Effector memory CD4-positive, alpha-beta T cell (primary cell): ENCODE measurements at regions not wholly inside any gene's neighbourhood (a gene's known extent, or its start where the extent isn't known, plus 50 kb on each side); places are given as distances from the start of the nearest gene placed in this dataset.
"Not testable (repeated sequence)": the region's sequence is repeated elsewhere in the genome, so short reads cannot be mapped to it uniquely, and the experiment has no call there.

ENCODE experiments used
- DNase-seq, 3 donors: peaks; one replicate each; pipeline ENCODE4 v3.0.0-alpha.2; 2020
- H3K27ac ChIP-seq: 2 replicates; pipeline ENCODE4 v1.7.0; 2013; ENCODE audit warnings: mild to moderate bottlenecking, low read length, moderate library complexity; ENCODE audit not compliant: insufficient read depth, poor library complexity, severe bottlenecking
- H3K27me3 ChIP-seq: replicated peaks from 2 replicates; pipeline ENCODE4 v1.7.0; 2013; ENCODE audit warnings: mild to moderate bottlenecking, low read length; ENCODE audit not compliant: insufficient read depth, control insufficient read depth, poor library complexity, severe bottlenecking
- H3K36me3 ChIP-seq: 2 replicates; pipeline ENCODE4 v1.7.0; 2013; ENCODE audit warnings: mild to moderate bottlenecking, low read length, moderate library complexity; ENCODE audit not compliant: control insufficient read depth, insufficient read depth
- H3K4me1 ChIP-seq: 2 replicates; pipeline ENCODE4 v1.7.0; 2013; ENCODE audit warnings: low read length, mild to moderate bottlenecking; ENCODE audit not compliant: control insufficient read depth, insufficient read depth, poor library complexity, severe bottlenecking
- H3K4me3 ChIP-seq: 2 replicates; pipeline ENCODE4 v1.7.0; 2013; ENCODE audit warnings: low read length, low read depth, mild to moderate bottlenecking; ENCODE audit not compliant: insufficient read depth, poor library complexity, severe bottlenecking
- H3K9me3 ChIP-seq: 2 replicates; pipeline ENCODE4 v1.7.0; 2013; ENCODE audit warnings: mild to moderate bottlenecking, low read length, moderate library complexity; ENCODE audit not compliant: control insufficient read depth

GRCh38 chr6:135624402-135625295 lies 127.1 kb upstream of the AHI1 start:
- no peak for DNase-seq
- no peaks in the 10 kb centered on the region for H3K27me3 ChIP-seq
- no peaks in the 10 kb centered on the region for H3K4me1 ChIP-seq
- no peaks in the 10 kb centered on the region for H3K36me3 ChIP-seq
- no peak overlapping the region for H3K27ac ChIP-seq
- no peak overlapping the region for H3K4me3 ChIP-seq
- no peaks in the 10 kb centered on the region for H3K9me3 ChIP-seq

DNA sequence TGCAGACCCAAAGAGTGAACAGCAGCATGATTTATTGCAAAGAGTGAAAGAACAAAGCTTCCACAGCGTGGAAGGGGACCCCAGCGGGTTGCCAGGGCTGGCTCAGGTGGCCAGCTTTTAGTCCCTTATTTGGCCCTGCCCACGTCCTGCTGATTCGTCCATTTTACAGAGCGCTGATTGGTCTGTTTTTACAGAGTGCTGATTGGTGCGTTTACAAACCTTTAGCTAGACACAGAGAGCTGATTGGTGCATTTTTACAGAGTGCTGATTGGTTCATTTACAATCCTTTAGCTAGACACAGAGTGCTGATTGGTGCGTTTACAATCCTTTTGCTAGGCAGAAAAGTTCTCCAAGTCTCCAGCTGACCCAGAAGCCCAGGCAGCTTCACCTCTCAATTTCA lies 128.5 kb upstream of the AHI1 start:
- H3K4me1 ChIP-seq, DNase-seq, H3K9me3 ChIP-seq, H3K27ac ChIP-seq, H3K36me3 ChIP-seq, H3K4me3 ChIP-seq, H3K27me3 ChIP-seq: not testable (repeated sequence)

DNA sequence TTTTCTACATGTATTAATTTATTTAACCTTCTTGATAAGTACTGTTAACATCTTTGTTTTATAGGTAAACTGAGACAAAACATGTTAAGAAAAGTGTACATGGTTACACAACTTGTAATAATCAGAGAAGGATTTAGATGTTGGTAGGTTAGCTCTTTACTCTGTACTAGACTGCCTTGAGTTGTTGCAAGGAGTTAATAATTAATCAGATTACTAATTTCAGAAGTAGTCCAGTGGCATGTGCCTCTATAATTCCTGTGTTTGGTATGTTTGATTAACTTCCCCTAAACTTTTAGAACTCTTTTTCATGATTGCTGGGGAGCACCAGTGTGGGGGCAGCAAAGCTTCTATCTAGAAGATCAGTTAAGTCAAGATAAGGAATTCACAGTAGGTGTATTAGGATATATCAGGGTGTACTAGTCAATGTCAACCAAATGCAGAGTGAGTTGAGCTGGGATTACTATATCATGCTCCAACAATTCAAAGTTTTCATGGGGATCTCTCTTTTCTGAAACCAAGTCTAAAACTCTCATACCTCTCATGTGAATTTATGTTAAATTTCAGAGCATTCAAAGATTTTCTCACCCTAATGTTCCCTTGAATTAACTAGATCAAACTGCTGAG lies 129.7 kb upstream of the AHI1 start:
- Histone ChIP-seq H3K36me3 (no peaks in the 10 kb centered on the region), H3K27me3 (no peaks in the 10 kb centered on the region), H3K9me3 (no peaks in the 10 kb centered on the region), H3K27ac (no peak overlapping the region), H3K4me3 (no peak overlapping the region), H3K4me1 (no peaks in the 10 kb centered on the region)
- no peak for DNase-seq

DNA sequence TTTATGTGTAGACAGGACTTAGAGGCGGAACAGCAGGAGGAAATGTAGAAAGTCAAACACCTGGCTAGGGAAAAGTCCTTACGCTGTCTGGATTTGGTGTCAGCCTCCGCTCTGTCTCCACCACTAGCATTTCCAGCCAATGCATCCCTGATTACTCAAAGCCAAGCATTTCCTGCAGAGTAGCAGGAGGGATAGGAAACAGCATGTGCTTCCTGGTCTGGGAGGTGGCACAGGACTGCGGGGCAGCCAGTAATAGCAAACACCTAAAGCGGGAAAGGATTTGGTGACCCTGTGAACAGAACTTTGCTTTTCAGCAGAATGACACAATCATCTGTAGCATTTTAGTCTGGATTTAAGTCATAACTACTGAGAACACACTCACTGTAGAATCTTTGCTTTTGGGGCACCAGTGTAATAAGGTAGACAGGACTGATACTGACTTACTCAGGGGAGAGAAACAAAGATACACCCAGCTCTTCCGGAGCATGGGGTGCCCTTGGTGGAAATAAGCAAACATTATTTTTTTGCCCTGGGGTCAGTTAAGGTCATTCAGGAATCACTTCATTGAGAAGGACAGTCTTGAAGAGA lies 133.3 kb upstream of the AHI1 start:
- H3K36me3 ChIP-seq: no peaks in the 10 kb centered on the region
- DNase-seq: no peak
- no peak overlapping the region for H3K27ac ChIP-seq
- H3K4me3 ChIP-seq: no peak overlapping the region
- no peaks in the 10 kb centered on the region for H3K4me1 ChIP-seq
- no peaks in the 10 kb centered on the region for H3K9me3 ChIP-seq
- H3K27me3 ChIP-seq: no peaks in the 10 kb centered on the region

- Histone ChIP-seq H3K36me3 (no peaks in the 10 kb centered on the region), H3K27me3 (no peaks in the 10 kb centered on the region), H3K9me3 (no peaks in the 10 kb centered on the region), H3K27ac (no peak overlapping the region), H3K4me3 (no peak overlapping the region), H3K4me1 (no peaks in the 10 kb centered on the region)
- DNase-seq: no peak
Observed at GRCh38 chr6:135631821-135632220, 134.3 kb upstream of the AHI1 start.

DNA sequence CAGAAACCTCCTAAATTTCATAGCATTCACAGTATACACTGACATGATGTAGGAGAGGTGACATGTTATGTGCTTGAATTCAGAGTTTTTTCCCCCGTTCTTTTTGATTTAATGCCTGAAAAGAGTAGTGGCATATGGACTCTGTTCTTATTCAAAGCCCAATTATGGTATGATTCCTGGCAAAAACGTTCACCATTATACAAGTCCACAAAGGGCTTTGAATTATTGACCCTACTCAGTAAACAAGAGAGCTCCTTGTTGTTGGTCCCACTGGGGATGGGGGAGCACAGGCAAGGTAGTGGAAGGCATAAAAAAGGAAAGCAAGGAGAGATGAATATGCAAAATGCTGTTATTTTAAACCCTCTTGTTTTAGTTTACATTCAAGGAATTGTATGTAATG lies 136.0 kb upstream of the AHI1 start:
- H3K27ac ChIP-seq: no peak overlapping the region
- H3K4me3 ChIP-seq: no peak overlapping the region
- H3K4me1 ChIP-seq: no peaks in the 10 kb centered on the region
- DNase-seq: no peak
- H3K36me3 ChIP-seq: no peaks in the 10 kb centered on the region
- no peaks in the 10 kb centered on the region for H3K9me3 ChIP-seq
- no peaks in the 10 kb centered on the region for H3K27me3 ChIP-seq

DNA sequence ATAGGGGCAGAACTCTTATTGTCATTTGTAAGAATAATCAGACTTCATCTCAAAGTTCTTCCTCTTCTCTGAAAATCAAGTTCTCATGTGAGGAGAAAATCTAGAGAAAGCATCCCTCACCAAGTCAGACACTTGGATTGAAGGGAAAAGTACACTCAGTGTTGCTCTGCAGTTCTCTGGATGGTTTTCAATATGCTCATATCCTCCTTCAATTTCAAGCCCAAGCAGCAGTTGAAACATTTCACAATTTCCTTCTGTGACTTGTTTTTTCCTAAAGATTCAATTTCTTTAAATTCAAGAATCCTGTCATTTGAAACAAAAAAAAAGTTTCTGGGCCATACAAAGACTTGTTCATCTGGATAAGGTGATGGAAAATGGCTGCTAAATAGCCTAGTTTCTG lies 140.2 kb upstream of the AHI1 start:
- no peak overlapping the region for H3K4me3 ChIP-seq
- DNase-seq: no peak
- no peaks in the 10 kb centered on the region for H3K4me1 ChIP-seq
- H3K9me3 ChIP-seq: no peaks in the 10 kb centered on the region
- no peak overlapping the region for H3K27ac ChIP-seq
- no peaks in the 10 kb centered on the region for H3K27me3 ChIP-seq
- no peaks in the 10 kb centered on the region for H3K36me3 ChIP-seq

- Histone ChIP-seq H3K4me3 (no peak overlapping the region), H3K4me1 (no peaks in the 10 kb centered on the region), H3K27ac (no peak overlapping the region), H3K27me3 (no peaks in the 10 kb centered on the region), H3K9me3 (no peaks in the 10 kb centered on the region), H3K36me3 (no peaks in the 10 kb centered on the region)
- no peak for DNase-seq
Observed at GRCh38 chr6:135638108-135638507, 140.6 kb upstream of the AHI1 start.

- H3K27ac ChIP-seq: no peak overlapping the region
- DNase-seq: no peak
- H3K9me3 ChIP-seq: no peaks in the 10 kb centered on the region
- no peaks in the 10 kb centered on the region for H3K4me1 ChIP-seq
- H3K36me3 ChIP-seq: no peaks in the 10 kb centered on the region
- no peak overlapping the region for H3K4me3 ChIP-seq
- no peaks in the 10 kb centered on the region for H3K27me3 ChIP-seq
Observed at GRCh38 chr6:135640048-135640447, 142.5 kb upstream of the AHI1 start.

DNA sequence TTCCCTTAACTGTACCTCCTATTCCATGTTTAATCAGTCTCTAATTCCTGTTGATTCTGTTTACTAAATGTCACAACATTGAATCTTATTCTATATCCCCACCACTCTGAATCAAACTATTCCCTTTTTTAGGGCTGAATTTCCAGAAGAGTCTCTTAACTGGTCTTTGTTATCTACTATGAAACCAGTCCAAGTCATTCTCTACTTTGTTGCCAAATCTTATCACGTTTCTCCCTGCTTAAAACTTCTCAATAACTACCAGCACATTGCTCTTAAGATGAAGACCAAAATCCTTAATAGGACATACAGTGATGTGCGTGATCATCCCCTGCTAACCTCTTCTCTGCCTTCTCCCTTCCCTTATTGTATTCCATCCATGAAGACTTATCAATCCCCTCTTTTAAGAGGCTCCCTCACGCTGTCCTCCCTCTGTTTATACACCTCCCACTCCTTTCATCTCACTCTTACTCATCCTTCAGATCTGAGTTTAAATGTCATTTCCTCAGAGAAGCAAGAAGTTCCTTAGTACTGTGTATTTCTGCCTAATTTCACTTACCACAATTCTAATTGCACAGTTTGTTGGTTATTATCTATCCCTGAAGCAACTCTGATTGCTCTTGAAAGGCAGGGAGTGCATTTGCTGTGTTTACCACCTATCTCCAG lies 143.0 kb upstream of the AHI1 start:
- Histone ChIP-seq H3K27me3 (no peaks in the 10 kb centered on the region), H3K4me3 (no peak overlapping the region), H3K9me3 (no peaks in the 10 kb centered on the region), H3K36me3 (no peaks in the 10 kb centered on the region), H3K4me1 (no peaks in the 10 kb centered on the region), H3K27ac (no peak overlapping the region)
- DNase-seq: no peak
